ENCODE measurements at regions not wholly inside any gene's neighbourhood (a gene's known extent, or its start where the extent isn't known, plus 50 kb on each side); places are given as distances from the start of the nearest gene placed in this dataset.

- 80 to 100% methylated on average over 1 of the region's 3 CpGs for WGBS, 2 experiments (ENCODE audit: insufficient coverage in 1 of 2, insufficient read length in 1 of 2)
- H3K36me3 Mint-ChIP-seq (ENCODE audit: low read depth): no peaks in the 10 kb centered on the region
- Histone ChIP-seq H3K4me1 (ENCODE audit: control insufficient read depth, insufficient read depth, low read length) (no peaks in the 10 kb centered on the region), H3K36me3 (ENCODE audit: control insufficient read depth, insufficient read depth, low read length) (no peaks in the 10 kb centered on the region), H3K9me3 (ENCODE audit: control insufficient read depth, low read length) (no peaks in the 10 kb centered on the region), H3K27ac (ENCODE audit: low read depth, low read length) (no peak overlapping the region), H3K9ac (ENCODE audit: extremely low read depth, low read length, poor library complexity, severe bottlenecking) (no peak overlapping the region), H3K4me3 (ENCODE audit: low read length) (no peak overlapping the region), H3K27me3 (ENCODE audit: control insufficient read depth, insufficient read depth, low read length, poor library complexity, severe bottlenecking) (no peaks in the 10 kb centered on the region)
- DNase-seq: no peak
- H3K27me3 Mint-ChIP-seq (ENCODE audit: insufficient read depth): no peaks in the 10 kb centered on the region
- no peak overlapping the region for H3K27ac Mint-ChIP-seq
- peaks cover 3% of the 10 kb centered on the region for H3K9me3 Mint-ChIP-seq
- no peak for TF ChIP-seq CTCF (conservative IDR thresholded peaks at IDR 0.05)
- no peaks in the 10 kb centered on the region for H3K4me1 Mint-ChIP-seq
- no peak overlapping the region for H3K4me3 Mint-ChIP-seq
Measured at GRCh38 chr6:168968801-168969200, 284.8 kb downstream of the THBS2 start.

- no peaks in the 10 kb centered on the region for H3K4me1 ChIP-seq (ENCODE audit: control insufficient read depth, insufficient read depth, low read length)
- no peak overlapping the region for H3K4me3 ChIP-seq (ENCODE audit: low read length)
- WGBS, 2 experiments (ENCODE audit: insufficient coverage in 1 of 2, insufficient read length in 1 of 2): 87 to 94% methylated on average over 5 to 10 of the region's 10 CpGs
- no peaks in the 10 kb centered on the region for H3K27me3 Mint-ChIP-seq (ENCODE audit: insufficient read depth)
- TF ChIP-seq CTCF (conservative IDR thresholded peaks at IDR 0.05): no peak
- no peak overlapping the region for H3K27ac ChIP-seq (ENCODE audit: low read depth, low read length)
- no peak for DNase-seq
- H3K4me3 Mint-ChIP-seq: no peak overlapping the region
- H3K9me3 ChIP-seq (ENCODE audit: control insufficient read depth, low read length): no peaks in the 10 kb centered on the region
- H3K27me3 ChIP-seq (ENCODE audit: control insufficient read depth, insufficient read depth, low read length, poor library complexity, severe bottlenecking): no peaks in the 10 kb centered on the region
- no peaks in the 10 kb centered on the region for H3K36me3 Mint-ChIP-seq (ENCODE audit: low read depth)
- no peaks in the 10 kb centered on the region for H3K4me1 Mint-ChIP-seq
- H3K36me3 ChIP-seq (ENCODE audit: control insufficient read depth, insufficient read depth, low read length): no peaks in the 10 kb centered on the region
- H3K9me3 Mint-ChIP-seq: peaks cover 3% of the 10 kb centered on the region
- H3K9ac ChIP-seq (ENCODE audit: extremely low read depth, low read length, poor library complexity, severe bottlenecking): no peak overlapping the region
- H3K27ac Mint-ChIP-seq: no peak overlapping the region
Measured at GRCh38 chr6:168968228-168968627, 285.4 kb downstream of the THBS2 start.

GRCh38 chr6:168967281-168967925 is 286.2 kb downstream of the THBS2 start:
- H3K27ac ChIP-seq (ENCODE audit: low read depth, low read length): no peak overlapping the region
- no peak for TF ChIP-seq CTCF (conservative IDR thresholded peaks at IDR 0.05)
- H3K36me3 ChIP-seq (ENCODE audit: control insufficient read depth, insufficient read depth, low read length): no peaks in the 10 kb centered on the region
- no peak overlapping the region for H3K4me3 Mint-ChIP-seq
- H3K4me3 ChIP-seq (ENCODE audit: low read length): no peak overlapping the region
- H3K27me3 Mint-ChIP-seq (ENCODE audit: insufficient read depth): no peaks in the 10 kb centered on the region
- no peaks in the 10 kb centered on the region for H3K4me1 Mint-ChIP-seq
- peaks cover 3% of the 10 kb centered on the region for H3K9me3 Mint-ChIP-seq
- H3K9me3 ChIP-seq (ENCODE audit: control insufficient read depth, low read length): no peaks in the 10 kb centered on the region
- no peaks in the 10 kb centered on the region for H3K4me1 ChIP-seq (ENCODE audit: control insufficient read depth, insufficient read depth, low read length)
- H3K27ac Mint-ChIP-seq: no peak overlapping the region
- H3K27me3 ChIP-seq (ENCODE audit: control insufficient read depth, insufficient read depth, low read length, poor library complexity, severe bottlenecking): no peaks in the 10 kb centered on the region
- H3K36me3 Mint-ChIP-seq (ENCODE audit: low read depth): no peaks in the 10 kb centered on the region
- 93 to 95% methylated on average over 2 to 3 of the region's 3 CpGs for WGBS, 2 experiments (ENCODE audit: insufficient coverage in 1 of 2, insufficient read length in 1 of 2)
- H3K9ac ChIP-seq (ENCODE audit: extremely low read depth, low read length, poor library complexity, severe bottlenecking): no peak overlapping the region
- no peak for DNase-seq

Measured in endodermal cell (in vitro differentiated cells).